H9 (cell line): ENCODE measurements at regions not wholly inside any gene's neighbourhood (a gene's known extent, or its start where the extent isn't known, plus 50 kb on each side); places are given as distances from the start of the nearest gene placed in this dataset.

Experiments
- DNase-seq: peaks from one replicate; pipeline ENCODE4 v3.0.0-alpha.2; 2017
- H2AFZ ChIP-seq: one replicate; pipeline ENCODE4 v1.6.1; 2013; ENCODE audit warnings: mild to moderate bottlenecking, low read length, control low read depth, moderate library complexity
- H2AK5ac ChIP-seq: 2 replicates; pipeline ENCODE4 v1.6.1; 2013; ENCODE audit warnings: low read length, control low read depth, mixed read lengths; ENCODE audit not compliant: insufficient read length
- H2BK120ac ChIP-seq: one replicate; pipeline ENCODE4 v1.6.1; 2013; ENCODE audit warnings: low read depth, mild to moderate bottlenecking, low read length, control low read depth, inconsistent platforms; ENCODE audit not compliant: poor library complexity, severe bottlenecking
- H2BK12ac ChIP-seq: 2 replicates; pipeline ENCODE4 v1.6.1; 2013; ENCODE audit warnings: low read length, control low read depth, mixed read lengths, low read depth; ENCODE audit not compliant: insufficient read length
- H2BK15ac ChIP-seq: 2 replicates; pipeline ENCODE4 v1.6.1; 2013; ENCODE audit warnings: low read depth, low read length, control low read depth
- H2BK20ac ChIP-seq: one replicate; pipeline ENCODE4 v1.6.1; 2013; ENCODE audit warnings: low read depth, mild to moderate bottlenecking, low read length, control low read depth, inconsistent platforms; ENCODE audit not compliant: poor library complexity, severe bottlenecking
- H2BK5ac ChIP-seq: 2 replicates; pipeline ENCODE4 v1.6.1; 2013; ENCODE audit warnings: low read length, control low read depth, mixed read lengths; ENCODE audit not compliant: insufficient read length
- H3K14ac ChIP-seq: 2 replicates; pipeline ENCODE4 v1.6.1; 2013; ENCODE audit warnings: low read length, control low read depth; ENCODE audit not compliant: insufficient read depth
- H3K18ac ChIP-seq: 2 replicates; pipeline ENCODE4 v1.6.1; 2013; ENCODE audit warnings: low read depth, mild to moderate bottlenecking, mixed read lengths, low read length, control low read depth; ENCODE audit not compliant: insufficient read length
- H3K23ac ChIP-seq: 2 replicates; pipeline ENCODE4 v1.6.1; 2013; ENCODE audit warnings: low read length, control low read depth, mixed read lengths, low read depth; ENCODE audit not compliant: insufficient read length
- H3K23me2 ChIP-seq: 2 replicates; pipeline ENCODE4 v1.6.1; 2013; ENCODE audit warnings: low read depth, mild to moderate bottlenecking, mixed read lengths, low read length, control low read depth; ENCODE audit not compliant: insufficient read length, poor library complexity, severe bottlenecking
- H3K27ac ChIP-seq: 2 replicates; pipeline ENCODE4 v1.5.1; 2013; ENCODE audit warnings: low read length, control low read depth, mixed read lengths, low read depth; ENCODE audit not compliant: insufficient read length
- H3K27me3 ChIP-seq: 2 replicates; pipeline ENCODE4 v1.6.1; 2013; ENCODE audit warnings: low read length, control low read depth, inconsistent platforms; ENCODE audit not compliant: insufficient read depth
- H3K4ac ChIP-seq: 2 replicates; pipeline ENCODE4 v1.6.1; 2013; ENCODE audit warnings: low read depth, mild to moderate bottlenecking, control low read depth, inconsistent platforms, low read length, moderate library complexity
- H3K4me1 ChIP-seq: 2 replicates; pipeline ENCODE4 v1.6.1; 2013; ENCODE audit warnings: low read length, control low read depth, inconsistent platforms; ENCODE audit not compliant: insufficient read depth
- H3K4me2 ChIP-seq: 2 replicates; pipeline ENCODE4 v1.6.1; 2013; ENCODE audit warnings: low read length, control low read depth, mixed read lengths; ENCODE audit not compliant: insufficient read length, insufficient read depth
- H3K56ac ChIP-seq: 2 replicates; pipeline ENCODE4 v1.6.1; 2013; ENCODE audit warnings: low read depth, mild to moderate bottlenecking, mixed read lengths, low read length, control low read depth; ENCODE audit not compliant: insufficient read length
- H3K79me1 ChIP-seq: 2 replicates; pipeline ENCODE4 v1.6.1; 2013; ENCODE audit warnings: low read depth, mild to moderate bottlenecking, moderate library complexity, low read length, control low read depth, inconsistent platforms; ENCODE audit not compliant: insufficient read depth, poor library complexity, severe bottlenecking
- H3K79me2 ChIP-seq: 2 replicates; pipeline ENCODE4 v1.6.1; 2013; ENCODE audit warnings: low read length, control low read depth, inconsistent platforms; ENCODE audit not compliant: insufficient read depth
- H3K9ac ChIP-seq: 2 replicates; pipeline ENCODE4 v1.6.1; 2013; ENCODE audit warnings: low read length, control low read depth, mixed read lengths; ENCODE audit not compliant: insufficient read length; ENCODE audit errors: extremely low read depth
- H3K9me3 ChIP-seq: one replicate; pipeline ENCODE4 v1.6.1; 2013; ENCODE audit warnings: low read depth, low read length, inconsistent platforms; ENCODE audit not compliant: control insufficient read depth
- H3T11ph ChIP-seq: one replicate; pipeline ENCODE4 v1.6.1; 2013; ENCODE audit warnings: mild to moderate bottlenecking, low read length, control low read depth, inconsistent platforms
- H4K20me1 ChIP-seq: one replicate; pipeline ENCODE4 v1.6.1; 2013; ENCODE audit not compliant: control insufficient read depth, insufficient read length, insufficient read depth
- H4K5ac ChIP-seq: 2 replicates; pipeline ENCODE4 v1.6.1; 2013; ENCODE audit warnings: low read depth, mild to moderate bottlenecking, mixed read lengths, low read length, control low read depth; ENCODE audit not compliant: insufficient read length
- H4K8ac ChIP-seq: replicated peaks from 2 replicates; pipeline ENCODE4 v1.6.1; 2013; ENCODE audit warnings: low read length, control low read depth, mixed read lengths, low read depth; ENCODE audit not compliant: insufficient read length
- H4K91ac ChIP-seq: 2 replicates; pipeline ENCODE4 v1.6.1; 2013; ENCODE audit warnings: low read depth, mild to moderate bottlenecking, moderate library complexity, mixed read lengths, low read length, control low read depth; ENCODE audit not compliant: insufficient read length
- H3K27ac Mint-ChIP-seq, 3 experiments: 2 replicates in 2 of 3; 3 replicates in 1 of 3; pipeline ENCODE4 v1.8.0; 2020 to 2021; ENCODE audit warnings: mixed read lengths in 3 of 3, mild to moderate bottlenecking in 1 of 3, moderate library complexity in 1 of 3
- H3K27me3 Mint-ChIP-seq: 2 replicates; pipeline ENCODE4 v1.8.0; 2021; ENCODE audit warnings: low read depth, mild to moderate bottlenecking, moderate library complexity, mixed read lengths
- H3K36me3 Mint-ChIP-seq, 3 experiments: 2 replicates in 2 of 3; 3 replicates in 1 of 3; pipeline ENCODE4 v1.8.0; 2020 to 2021; ENCODE audit warnings: low read depth in 3 of 3, mixed read lengths in 3 of 3; ENCODE audit not compliant: insufficient read depth in 1 of 3
- H3K4me1 Mint-ChIP-seq, 2 experiments: 2 replicates each; pipeline ENCODE4 v1.8.0; 2020; ENCODE audit warnings: mixed read lengths in 2 of 2
- H3K4me3 Mint-ChIP-seq, 2 experiments: 2 replicates in 1 of 2; 3 replicates in 1 of 2; pipeline ENCODE4 v1.8.0; 2020 to 2021; ENCODE audit warnings: mild to moderate bottlenecking in 2 of 2, mixed read lengths in 2 of 2, moderate library complexity in 1 of 2
- H3K9me3 Mint-ChIP-seq, 2 experiments: 2 replicates in 1 of 2; 3 replicates in 1 of 2; pipeline ENCODE4 v1.8.0; 2020; ENCODE audit warnings: mild to moderate bottlenecking in 2 of 2, mixed read lengths in 2 of 2, moderate library complexity in 1 of 2
- WGBS: extraction: QIAGEN DNeasy Blood & Tissue Kit; methylation state at CpG from one replicate; pipeline ENCODE4 v1.1.7; 2013; ENCODE audit warnings: missing lambda C conversion rate, low lambda C conversion rate, mixed read lengths; ENCODE audit not compliant: insufficient read length; ENCODE audit errors: extremely low coverage; 5-methylcytosine and 5-hydroxymethylcytosine counted together
- TF ChIP-seq, protein P1 (sequence below): fragments of 200-600 bp; sonication (generic); conservative IDR thresholded peaks from 3 replicates; pipeline ENCODE4 v1.8.0; 2021; ENCODE audit warnings: antibody characterized with exemption, mild to moderate bottlenecking

DNA sequence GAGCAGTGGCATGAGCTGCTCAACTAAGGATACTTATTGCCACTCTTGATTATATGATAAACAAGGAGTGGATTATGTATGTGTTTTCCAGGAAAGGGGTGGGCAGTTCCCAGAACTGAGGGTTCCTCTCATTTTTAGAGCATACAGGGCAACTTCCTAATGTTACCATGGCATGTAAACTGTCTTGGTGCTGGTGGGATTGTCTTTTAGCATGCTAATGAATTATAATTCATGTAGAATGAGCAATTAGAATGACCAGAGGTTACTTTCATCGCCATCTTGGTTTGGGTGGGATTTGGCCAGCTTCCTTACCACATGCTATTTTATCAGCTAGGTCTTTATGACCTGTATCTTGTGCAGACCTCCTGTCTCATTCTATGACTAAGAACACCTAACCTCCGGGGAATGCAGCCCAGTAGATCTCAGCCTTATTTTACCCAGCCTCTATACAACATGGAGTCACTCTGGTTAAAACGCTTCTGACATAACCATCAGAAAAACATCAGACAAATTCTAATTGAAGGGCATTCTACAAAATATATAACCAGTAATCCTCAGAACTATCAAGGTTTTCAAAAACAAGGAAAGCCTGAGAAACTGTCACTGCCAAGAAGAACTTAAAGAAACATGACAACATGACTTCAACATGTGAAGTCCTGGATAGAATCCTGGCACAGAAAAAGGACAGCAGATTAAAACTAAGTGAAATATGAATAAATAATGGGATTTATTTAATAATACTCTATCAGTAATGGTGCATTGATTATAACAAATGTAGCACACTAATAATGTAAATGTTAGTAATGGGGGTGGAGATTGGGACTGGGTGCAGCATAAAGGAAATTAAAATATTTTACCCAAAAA, 365.0 kb downstream of the SEMA3D start:
- H3K9me3 ChIP-seq, result no peaks in the 10 kb centered on the region
- no peaks in the 10 kb centered on the region for H4K20me1 ChIP-seq
- Mint-ChIP-seq H3K4me3 (no peak overlapping the region), H3K27ac (no peak overlapping the region), H3K36me3 (no peaks in the 10 kb centered on the region), H3K27me3 (no peaks in the 10 kb centered on the region), H3K4me1 (peaks cover 2 to 6% of the 10 kb centered on the region in 2 experiments; a peak in 3 of 4 replicates), H3K9me3 (no peaks in the 10 kb centered on the region; a peak in 1 of 5 replicates)
- no peak for DNase-seq
- H3K27ac ChIP-seq, result no peak overlapping the region
- no peaks in the 10 kb centered on the region for H3K27me3 ChIP-seq
- no peak overlapping the region for H2BK20ac ChIP-seq
- H3T11ph ChIP-seq, result no peak overlapping the region
- no peak overlapping the region for H2AFZ ChIP-seq
- no peak overlapping the region for H3K18ac ChIP-seq
- H3K4ac ChIP-seq, result no peak overlapping the region
- no peaks in the 10 kb centered on the region for H3K79me1 ChIP-seq
- H2BK120ac ChIP-seq, result no peak overlapping the region
- H2BK5ac ChIP-seq, result no peak overlapping the region
- WGBS, result no CpG with 5 or more reads among the region's 3 CpGs
- no peak overlapping the region for H3K23ac ChIP-seq
- H3K4me2 ChIP-seq, result no peak overlapping the region
- H3K4me1 ChIP-seq, result no peaks in the 10 kb centered on the region; the same call in 1 of the 2 replicates
- no peaks in the 10 kb centered on the region for H3K79me2 ChIP-seq
- TF ChIP-seq, protein P1, sequence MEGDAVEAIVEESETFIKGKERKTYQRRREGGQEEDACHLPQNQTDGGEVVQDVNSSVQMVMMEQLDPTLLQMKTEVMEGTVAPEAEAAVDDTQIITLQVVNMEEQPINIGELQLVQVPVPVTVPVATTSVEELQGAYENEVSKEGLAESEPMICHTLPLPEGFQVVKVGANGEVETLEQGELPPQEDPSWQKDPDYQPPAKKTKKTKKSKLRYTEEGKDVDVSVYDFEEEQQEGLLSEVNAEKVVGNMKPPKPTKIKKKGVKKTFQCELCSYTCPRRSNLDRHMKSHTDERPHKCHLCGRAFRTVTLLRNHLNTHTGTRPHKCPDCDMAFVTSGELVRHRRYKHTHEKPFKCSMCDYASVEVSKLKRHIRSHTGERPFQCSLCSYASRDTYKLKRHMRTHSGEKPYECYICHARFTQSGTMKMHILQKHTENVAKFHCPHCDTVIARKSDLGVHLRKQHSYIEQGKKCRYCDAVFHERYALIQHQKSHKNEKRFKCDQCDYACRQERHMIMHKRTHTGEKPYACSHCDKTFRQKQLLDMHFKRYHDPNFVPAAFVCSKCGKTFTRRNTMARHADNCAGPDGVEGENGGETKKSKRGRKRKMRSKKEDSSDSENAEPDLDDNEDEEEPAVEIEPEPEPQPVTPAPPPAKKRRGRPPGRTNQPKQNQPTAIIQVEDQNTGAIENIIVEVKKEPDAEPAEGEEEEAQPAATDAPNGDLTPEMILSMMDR, result no peak
- no peaks in the 10 kb centered on the region for H3K23me2 ChIP-seq
- no peak overlapping the region for H4K5ac ChIP-seq
- no peak overlapping the region for H3K14ac ChIP-seq
- no peak overlapping the region for H4K91ac ChIP-seq
- H4K8ac ChIP-seq, result no peak overlapping the region
- no peak overlapping the region for H3K56ac ChIP-seq
- no peak overlapping the region for H2AK5ac ChIP-seq
- no peak overlapping the region for H2BK12ac ChIP-seq
- H3K9ac ChIP-seq, result no peak overlapping the region
- no peak overlapping the region for H2BK15ac ChIP-seq
